Dedifferentiated amniotic fluid mesenchymal stem cell (primary cell): ENCODE measurements at regions not wholly inside any gene's neighbourhood (a gene's known extent, or its start where the extent isn't known, plus 50 kb on each side); places are given as distances from the start of the nearest gene placed in this dataset.
"Not testable (repeated sequence)": the region's sequence is repeated elsewhere in the genome, so short reads cannot be mapped to it uniquely, and the experiment has no call there.

Source experiments
- DNase-seq: peaks from one replicate; pipeline ENCODE4 v3.0.0-alpha.2; 2016; ENCODE audit errors: extremely low spot score

DNA sequence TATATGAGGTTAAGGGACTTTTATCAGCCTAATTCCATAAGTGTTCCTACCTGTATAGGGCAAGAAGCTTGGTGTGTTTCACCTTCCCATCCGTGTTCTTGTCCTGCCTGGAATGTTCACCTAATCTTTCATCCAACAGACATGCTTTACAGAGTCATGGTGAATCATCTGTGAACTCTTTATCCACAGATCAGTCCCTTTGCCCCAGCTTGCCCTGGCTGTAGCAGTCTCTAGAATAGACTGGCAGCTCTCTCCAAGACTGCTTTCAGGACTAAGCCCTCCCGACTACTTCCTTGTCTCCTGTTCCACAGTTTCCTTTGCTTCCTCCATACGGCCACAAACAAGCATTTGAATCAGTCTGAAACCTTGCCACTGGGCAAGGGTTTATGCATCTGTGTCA, 177.9 kb upstream of the IL15 start:
- DNase-seq, result no peak

- DNase-seq, result no peak
These were observed 177.4 kb upstream of the IL15 start for GRCh38 chr4:141459020-141459419.

DNA sequence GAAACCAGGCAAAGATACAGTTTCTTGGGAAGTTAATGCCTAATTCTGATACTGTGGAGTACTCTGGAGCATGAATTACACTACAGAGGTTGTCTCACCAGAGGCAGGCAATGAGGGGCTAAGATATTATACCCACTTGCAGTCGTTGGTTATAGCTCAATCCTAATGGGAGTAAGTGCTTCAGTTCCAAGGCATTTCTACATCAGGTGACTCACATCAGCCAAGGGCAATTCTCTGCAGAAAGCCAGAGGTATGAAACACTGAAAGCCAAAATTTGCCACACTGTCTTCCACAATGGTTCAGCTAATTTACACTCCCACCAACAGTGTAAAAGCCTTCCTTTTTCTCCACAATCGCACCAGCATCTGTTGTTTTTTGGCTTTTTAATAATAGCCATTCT, 174.0 kb upstream of the IL15 start:
- DNase-seq, result no peak

DNA sequence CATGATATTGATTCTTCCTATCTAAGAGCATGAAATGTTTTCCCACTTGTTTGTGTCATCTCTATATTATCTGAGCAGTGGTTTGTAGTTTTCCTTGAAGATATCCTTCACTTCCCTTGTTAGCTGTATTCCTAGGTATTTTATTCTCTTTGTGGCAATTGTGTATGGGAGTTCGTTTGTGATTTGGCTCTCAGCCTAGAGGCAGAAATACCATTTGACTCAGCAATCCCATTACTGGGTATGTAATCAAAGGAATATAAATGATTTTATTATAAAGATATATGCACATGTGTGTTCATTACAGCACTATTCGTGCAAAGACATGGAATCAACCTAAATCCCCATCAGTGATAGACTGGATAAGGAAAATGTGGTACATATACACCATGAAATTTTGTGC, 172.7 kb upstream of the IL15 start:
- DNase-seq, result no peak

DNA sequence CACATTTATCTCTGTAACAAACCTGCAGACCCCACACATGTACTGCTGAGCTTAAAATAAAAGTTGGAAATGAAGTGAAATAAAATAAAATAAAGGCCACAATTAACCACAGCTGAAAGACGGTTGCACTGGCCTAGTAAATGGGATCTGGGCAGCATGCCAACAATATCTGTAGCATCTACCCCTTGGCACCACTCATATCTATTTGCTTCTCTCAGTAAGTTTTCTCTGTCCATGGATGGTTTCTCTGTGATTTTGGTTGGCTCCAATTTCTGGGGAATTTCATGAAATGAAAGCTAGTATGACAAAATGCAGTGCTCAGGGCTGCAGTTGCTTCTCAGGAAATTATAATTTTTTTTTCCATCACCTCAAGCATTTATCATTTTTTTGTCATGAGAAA, 172.0 kb upstream of the IL15 start:
- DNase-seq, result no peak

DNA sequence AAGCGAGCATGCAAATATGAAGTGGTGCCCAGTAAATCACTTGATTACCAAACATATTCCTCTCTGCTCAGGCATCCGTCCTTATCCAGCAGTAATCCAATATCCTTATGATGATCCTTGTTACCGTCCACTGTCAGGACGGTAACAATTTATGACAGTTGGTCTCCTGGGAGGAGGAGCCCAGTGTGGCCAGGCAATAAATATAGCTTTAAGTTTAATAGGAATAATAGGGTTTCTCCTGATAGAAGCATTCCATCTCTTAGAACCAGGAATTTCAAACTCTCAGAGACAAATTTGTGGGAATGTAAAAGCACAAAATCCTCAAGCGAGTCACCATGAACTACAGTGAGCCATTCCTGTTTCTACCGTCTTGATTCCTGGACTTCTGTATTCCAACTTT, 171.2 kb upstream of the IL15 start:
- no peak for DNase-seq

DNA sequence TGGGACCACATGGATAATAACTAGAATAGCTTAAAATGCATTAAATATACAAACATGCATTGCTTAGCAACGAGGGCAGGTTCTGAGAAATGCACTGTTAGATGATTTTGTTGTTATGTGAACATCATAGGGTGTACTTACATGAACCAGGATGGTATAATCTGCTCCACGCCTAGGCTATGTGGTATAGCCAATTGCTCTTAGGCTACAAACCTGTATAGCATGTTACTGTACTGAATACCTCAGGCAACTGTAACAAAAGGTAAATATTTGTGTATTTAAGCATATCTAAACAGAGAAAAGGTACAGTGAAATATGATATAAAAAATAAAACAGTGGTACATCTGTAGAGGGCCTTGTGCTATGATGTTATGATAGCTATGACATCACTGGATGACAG, 169.2 kb upstream of the IL15 start:
- no peak for DNase-seq

GRCh38 chr4:141469392-141469791, 167.0 kb upstream of the IL15 start:
- DNase-seq, result no peak

- DNase-seq, result peak; percentile 59
These were observed 163.3 kb upstream of the IL15 start for GRCh38 chr4:141473026-141473540.

- DNase-seq, result no peak
These were observed 162.4 kb upstream of the IL15 start for GRCh38 chr4:141473952-141474351.

DNA sequence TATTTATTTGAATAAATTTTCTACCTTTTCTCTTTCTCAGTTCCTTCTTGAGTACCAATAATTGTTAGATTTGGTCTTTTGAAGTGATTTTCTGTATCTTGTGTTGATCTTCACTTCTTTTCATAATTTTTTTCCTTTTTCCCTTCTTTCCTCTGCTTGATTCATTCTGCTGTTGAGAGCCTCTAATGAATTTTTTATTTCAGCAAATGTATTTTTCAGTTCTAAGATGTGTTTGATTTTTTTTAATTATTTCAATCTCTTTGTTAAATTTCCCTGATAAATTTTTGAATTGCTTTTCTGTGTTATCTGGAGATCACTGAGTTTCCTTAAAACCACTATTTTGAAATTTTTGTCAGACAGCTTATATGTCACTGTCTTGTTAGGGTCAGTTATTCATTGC, 155.4 kb upstream of the IL15 start:
- no peak for DNase-seq

DNA sequence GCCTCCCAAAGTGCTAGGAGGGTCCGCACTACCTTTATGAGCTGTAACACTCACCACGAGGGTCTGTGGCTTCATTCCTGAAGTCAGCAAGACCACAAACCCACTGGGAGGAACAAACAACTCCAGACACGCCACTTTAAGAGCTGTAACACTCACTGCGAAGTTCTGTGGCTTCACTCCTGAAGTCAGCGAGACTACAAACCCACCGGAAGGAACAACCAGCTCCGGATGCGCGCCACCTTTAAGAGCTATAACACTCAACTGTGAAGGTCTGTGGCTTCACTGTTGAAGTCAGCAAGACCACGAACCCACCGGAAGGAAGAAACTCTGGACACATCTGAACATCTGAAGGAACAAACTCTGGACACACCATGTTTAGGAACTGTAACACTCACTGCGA, 152.1 kb upstream of the IL15 start:
- not testable (repeated sequence) for DNase-seq

GRCh38 chr4:141486375-141486997, 149.9 kb upstream of the IL15 start:
- peak; percentile 55 for DNase-seq

DNA sequence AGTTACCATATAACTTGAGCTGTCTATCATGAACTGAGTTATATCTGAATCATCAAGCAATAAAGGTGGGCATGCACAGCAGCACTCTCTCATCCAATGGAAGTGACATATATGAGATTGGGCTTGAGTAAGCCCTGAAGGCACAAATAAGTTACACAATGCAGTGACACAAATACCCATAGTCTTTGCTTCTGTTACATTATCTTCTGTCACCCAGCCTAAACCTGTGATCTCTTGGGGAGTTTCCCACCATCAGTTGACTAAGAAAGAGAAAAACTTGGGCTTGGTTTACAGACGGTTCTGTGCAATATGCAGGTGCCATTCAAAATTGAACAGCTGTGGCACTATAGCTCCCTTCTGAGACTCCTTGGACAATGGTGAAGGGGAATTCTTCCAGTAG, 138.8 kb upstream of the IL15 start:
- DNase-seq, result no peak

- no peak for DNase-seq
These were observed 137.0 kb upstream of the IL15 start for GRCh38 chr4:141499261-141499853.

- DNase-seq, result no peak
These were observed 135.0 kb upstream of the IL15 start for GRCh38 chr4:141501395-141501794.

- DNase-seq, result no peak
These were observed 134.5 kb upstream of the IL15 start for GRCh38 chr4:141501931-141502330.

DNA sequence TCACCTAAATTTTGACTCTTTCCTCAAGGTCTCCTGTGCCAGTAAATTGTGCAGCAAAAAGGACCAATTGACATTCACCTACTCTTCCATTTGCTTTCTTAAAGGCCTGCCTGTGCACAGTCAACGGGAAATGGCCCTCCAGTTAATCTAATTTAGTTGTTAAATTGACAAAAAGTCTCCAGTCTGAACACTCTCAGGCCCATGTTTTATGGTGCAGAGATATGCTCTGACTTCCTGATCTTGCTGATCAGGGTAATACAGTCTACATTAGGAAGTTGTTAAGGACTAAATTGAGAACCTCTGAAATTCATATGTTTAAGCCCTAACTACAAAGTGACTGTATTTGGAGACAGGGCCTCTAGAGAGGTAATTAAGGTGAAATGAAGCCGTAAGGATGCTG, 133.6 kb upstream of the IL15 start:
- DNase-seq, result no peak

DNA sequence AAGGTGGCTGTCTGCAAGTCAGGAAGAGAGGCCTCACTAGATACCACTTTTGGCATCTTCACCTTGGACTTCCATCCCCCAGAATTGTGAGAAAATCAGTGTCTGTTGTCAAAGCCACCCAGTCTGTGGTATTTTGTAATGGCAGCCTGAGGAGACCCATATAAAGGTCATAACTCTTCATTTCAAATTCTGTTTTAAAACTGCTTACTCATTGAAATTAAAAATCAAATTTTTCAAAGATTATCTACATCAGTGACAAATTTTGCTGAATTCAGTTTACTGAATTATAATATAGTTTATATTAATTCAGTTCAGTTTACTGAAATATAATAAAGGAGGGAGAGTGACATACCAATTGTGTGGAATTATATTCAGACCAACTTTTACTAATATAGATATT, 133.1 kb upstream of the IL15 start:
- no peak for DNase-seq

GRCh38 chr4:141511055-141511454, 125.3 kb upstream of the IL15 start:
- DNase-seq, result no peak

- DNase-seq, result peak; percentile 51
These were observed 122.5 kb upstream of the IL15 start for GRCh38 chr4:141513866-141514265.

GRCh38 chr4:141518222-141518621, 118.2 kb upstream of the IL15 start:
- no peak for DNase-seq

GRCh38 chr4:141524116-141524515, 112.3 kb upstream of the IL15 start:
- DNase-seq, result no peak

DNA sequence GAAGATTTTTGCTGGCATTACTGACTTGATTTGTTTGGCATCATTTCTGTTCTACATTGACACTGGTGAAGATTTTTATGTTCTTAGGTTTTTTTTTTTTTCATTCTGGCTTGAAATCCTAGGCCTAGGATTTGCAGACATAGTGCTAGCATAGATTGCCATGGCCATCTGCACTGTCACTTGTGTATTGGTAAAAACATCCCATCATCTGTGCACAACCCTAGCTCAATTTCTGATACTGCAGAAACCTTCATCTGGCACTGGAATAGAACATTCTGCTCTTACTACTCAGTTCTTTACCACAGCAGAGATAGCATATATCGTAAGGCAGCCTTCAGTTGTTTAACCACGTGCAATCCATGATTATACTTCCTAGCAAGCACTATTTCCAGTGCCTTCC, 111.5 kb upstream of the IL15 start:
- no peak for DNase-seq
